ENCODE measurements at regions not wholly inside any gene's neighbourhood (a gene's known extent, or its start where the extent isn't known, plus 50 kb on each side); places are given as distances from the start of the nearest gene placed in this dataset.

DNA sequence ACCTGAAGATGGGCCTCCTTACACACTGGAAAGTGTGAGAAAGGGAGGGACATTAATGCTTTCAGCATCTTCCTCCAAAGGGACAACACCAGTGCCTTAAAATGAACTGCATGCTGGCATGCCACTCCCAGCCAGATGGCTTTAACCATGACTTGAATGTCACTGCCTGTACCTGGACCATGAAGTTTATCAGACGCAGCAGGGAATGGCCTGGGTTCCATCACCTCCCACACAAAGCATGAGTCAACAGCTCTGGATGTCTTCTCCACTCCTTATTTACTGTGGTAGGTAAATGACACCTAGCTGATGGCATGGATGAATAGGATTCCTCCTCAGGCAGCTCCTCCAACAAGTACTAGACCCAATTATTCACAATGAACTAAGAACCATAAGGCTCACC, 645.6 kb downstream of the SOX5 start:
- Histone ChIP-seq H3K36me3 (ENCODE audit: control insufficient read depth, insufficient read depth, low read length) (no peaks in the 10 kb centered on the region), H3K79me1 (ENCODE audit: low read depth in 1 of 2, low read length in 2 of 2) (no peaks in the 10 kb centered on the region), H3K9me1 (ENCODE audit: insufficient read depth, low read length) (no peaks in the 10 kb centered on the region), H4K8ac (ENCODE audit: low read depth in 2 of 2, low read length in 2 of 2) (no peak overlapping the region), H3K27ac (ENCODE audit: insufficient read depth, low read length) (no peak overlapping the region), H3K4me3 (ENCODE audit: insufficient read depth, low read depth, low read length) (no peak overlapping the region), H3K9ac (ENCODE audit: low read depth, low read length) (no peak overlapping the region), H4K91ac (ENCODE audit: insufficient read depth, low read depth, low read length) (no peak overlapping the region), H2AK9ac (replicated peaks; ENCODE audit: low read depth, low read length, poor library complexity) (no peak overlapping the region), H3K23ac (ENCODE audit: low read depth, low read length) (no peak overlapping the region), H2BK20ac (ENCODE audit: low read depth, low read length) (no peak overlapping the region), H2AK5ac (ENCODE audit: low read depth, low read length) (no peak overlapping the region), H3K4me2 (ENCODE audit: low read depth, low read length) (no peak overlapping the region), H2BK15ac (ENCODE audit: low read depth, low read length) (no peak overlapping the region), H3K9me3 (ENCODE audit: control insufficient read depth, insufficient read depth, low read length) (no peaks in the 10 kb centered on the region), H4K20me1 (ENCODE audit: insufficient read depth, low read length) (no peaks in the 10 kb centered on the region), H3K4ac (ENCODE audit: low read depth, low read length) (no peak overlapping the region), H4K5ac (ENCODE audit: low read depth, low read length) (no peak overlapping the region), H2AFZ (replicated peaks; ENCODE audit: low read length, poor library complexity) (no peak overlapping the region), H3K14ac (replicated peaks; ENCODE audit: low read depth, low read length) (no peak overlapping the region), H3K56ac (ENCODE audit: extremely low read depth, insufficient read depth, low read length) (no peak overlapping the region), H3K4me1 (ENCODE audit: control insufficient read depth, insufficient read depth, low read length) (no peaks in the 10 kb centered on the region), H3K18ac (ENCODE audit: low read depth, low read length) (no peak overlapping the region), H2BK5ac (ENCODE audit: low read depth, low read length, poor library complexity, severe bottlenecking) (no peak overlapping the region), H3K27me3 (ENCODE audit: control insufficient read depth, insufficient read depth, low read length) (no peaks in the 10 kb centered on the region), H2BK120ac (ENCODE audit: low read depth, low read length) (no peak overlapping the region)
- no TSS peak for BruUV-seq (replicated peaks)
- dilution Hi-C loops (cut with HindIII; ENCODE audit: low sequenced_read_pairs, unreplicated experiment), result no loop called here
- ChIA-PET POLR2A (ENCODE audit: unreplicated experiment) (no interaction called here), CTCF (no interaction called here)
- ATAC-seq (ENCODE audit: low read depth) (no peak), DNase-seq (no peak)
- in situ Hi-C loops (cut with MboI; ENCODE audit: low sequenced_read_pairs), result no loop called here
- no CpG with 5 or more reads among the region's 1 CpG for WGBS, 2 experiments (ENCODE audit: extremely low coverage in 2 of 2, insufficient read length in 1 of 2)
- TF ChIP-seq POLR2A (IDR thresholded peaks at IDR 0.05; ENCODE audit: low read depth, low read length) (no peak), CHD1 (IDR thresholded peaks at IDR 0.05; ENCODE audit: low read depth, low read length) (no peak), BHLHE40 (IDR thresholded peaks at IDR 0.05; ENCODE audit: low read depth, low read length) (no peak), CEBPB (IDR thresholded peaks at IDR 0.05; ENCODE audit: low read depth, low read length) (no peak), RCOR1 (IDR thresholded peaks at IDR 0.05; ENCODE audit: insufficient replicate concordance, low read length) (no peak), RAD21 (IDR thresholded peaks at IDR 0.05; ENCODE audit: low read length) (no peak)
- TF ChIP-seq, protein P1, sequence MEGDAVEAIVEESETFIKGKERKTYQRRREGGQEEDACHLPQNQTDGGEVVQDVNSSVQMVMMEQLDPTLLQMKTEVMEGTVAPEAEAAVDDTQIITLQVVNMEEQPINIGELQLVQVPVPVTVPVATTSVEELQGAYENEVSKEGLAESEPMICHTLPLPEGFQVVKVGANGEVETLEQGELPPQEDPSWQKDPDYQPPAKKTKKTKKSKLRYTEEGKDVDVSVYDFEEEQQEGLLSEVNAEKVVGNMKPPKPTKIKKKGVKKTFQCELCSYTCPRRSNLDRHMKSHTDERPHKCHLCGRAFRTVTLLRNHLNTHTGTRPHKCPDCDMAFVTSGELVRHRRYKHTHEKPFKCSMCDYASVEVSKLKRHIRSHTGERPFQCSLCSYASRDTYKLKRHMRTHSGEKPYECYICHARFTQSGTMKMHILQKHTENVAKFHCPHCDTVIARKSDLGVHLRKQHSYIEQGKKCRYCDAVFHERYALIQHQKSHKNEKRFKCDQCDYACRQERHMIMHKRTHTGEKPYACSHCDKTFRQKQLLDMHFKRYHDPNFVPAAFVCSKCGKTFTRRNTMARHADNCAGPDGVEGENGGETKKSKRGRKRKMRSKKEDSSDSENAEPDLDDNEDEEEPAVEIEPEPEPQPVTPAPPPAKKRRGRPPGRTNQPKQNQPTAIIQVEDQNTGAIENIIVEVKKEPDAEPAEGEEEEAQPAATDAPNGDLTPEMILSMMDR (conservative IDR thresholded peaks at IDR 0.05; ENCODE audit: low read depth, low read length), result no peak
- TF ChIP-seq, protein P2, sequence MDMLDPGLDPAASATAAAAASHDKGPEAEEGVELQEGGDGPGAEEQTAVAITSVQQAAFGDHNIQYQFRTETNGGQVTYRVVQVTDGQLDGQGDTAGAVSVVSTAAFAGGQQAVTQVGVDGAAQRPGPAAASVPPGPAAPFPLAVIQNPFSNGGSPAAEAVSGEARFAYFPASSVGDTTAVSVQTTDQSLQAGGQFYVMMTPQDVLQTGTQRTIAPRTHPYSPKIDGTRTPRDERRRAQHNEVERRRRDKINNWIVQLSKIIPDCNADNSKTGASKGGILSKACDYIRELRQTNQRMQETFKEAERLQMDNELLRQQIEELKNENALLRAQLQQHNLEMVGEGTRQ (IDR thresholded peaks at IDR 0.05; ENCODE audit: low read depth, low read length), result no peak
- intact Hi-C loops (cut with micrococcal nuclease), result no loop called here
